Fibroblast of mammary gland (primary cell): ENCODE measurements at regions not wholly inside any gene's neighbourhood (a gene's known extent, or its start where the extent isn't known, plus 50 kb on each side); places are given as distances from the start of the nearest gene placed in this dataset.
A peak's percentile ranks its signal among the peaks of the same experiment; 100 is the strongest.
"Not testable (repeated sequence)": the region's sequence is repeated elsewhere in the genome, so short reads cannot be mapped to it uniquely, and the experiment has no call there.

ENCODE experiments used
- DNase-seq: peaks from one replicate; pipeline ENCODE4 v3.0.0-alpha.2; 2010; ENCODE audit warnings: low read depth
- H3K4me3 ChIP-seq: 2 replicates; pipeline ENCODE4 v1.5.1; 2011; ENCODE audit warnings: low read depth, mild to moderate bottlenecking, low read length, moderate library complexity; ENCODE audit not compliant: control insufficient read depth
- CTCF ChIP-seq: conservative IDR thresholded peaks from 2 replicates; pipeline ENCODE4 v1.5.1; 2011; ENCODE audit warnings: low read depth, low read length, inconsistent platforms; ENCODE audit not compliant: control insufficient read depth, insufficient read depth

- no peak for TF ChIP-seq CTCF
- DNase-seq = peak; percentile 40
- no peak overlapping the region for H3K4me3 ChIP-seq
Measured at GRCh38 chr10:43845121-43845520, 196.4 kb upstream of the ZNF32 start.

GRCh38 chr10:43844221-43844620 is 195.5 kb upstream of the ZNF32 start:
- no peak overlapping the region for H3K4me3 ChIP-seq
- TF ChIP-seq CTCF = no peak
- no peak for DNase-seq

GRCh38 chr10:43843321-43844101 is 194.8 kb upstream of the ZNF32 start:
- H3K4me3 ChIP-seq = no peak overlapping the region
- TF ChIP-seq CTCF = no peak
- DNase-seq = peak; percentile 93

GRCh38 chr10:43842496-43842895 is 193.8 kb upstream of the ZNF32 start:
- no peak for DNase-seq
- H3K4me3 ChIP-seq = no peak overlapping the region
- no peak for TF ChIP-seq CTCF

GRCh38 chr10:43842072-43842471 is 193.4 kb upstream of the ZNF32 start:
- no peak for TF ChIP-seq CTCF

GRCh38 chr10:43839973-43840372 is 191.3 kb upstream of the ZNF32 start:
- DNase-seq = no peak
- TF ChIP-seq CTCF = no peak
- H3K4me3 ChIP-seq = no peak overlapping the region

More at GRCh38 chr10:43842072-43842471, 193.4 kb upstream of the ZNF32 start:
- H3K4me3 ChIP-seq = no peak overlapping the region
- no peak for DNase-seq

- not testable (repeated sequence) for H3K4me3 ChIP-seq, DNase-seq
Measured at GRCh38 chr10:43834751-43835150, 186.1 kb upstream of the ZNF32 start.
